ENCODE measurements at regions not wholly inside any gene's neighbourhood (a gene's known extent, or its start where the extent isn't known, plus 50 kb on each side); places are given as distances from the start of the nearest gene placed in this dataset.

DNA sequence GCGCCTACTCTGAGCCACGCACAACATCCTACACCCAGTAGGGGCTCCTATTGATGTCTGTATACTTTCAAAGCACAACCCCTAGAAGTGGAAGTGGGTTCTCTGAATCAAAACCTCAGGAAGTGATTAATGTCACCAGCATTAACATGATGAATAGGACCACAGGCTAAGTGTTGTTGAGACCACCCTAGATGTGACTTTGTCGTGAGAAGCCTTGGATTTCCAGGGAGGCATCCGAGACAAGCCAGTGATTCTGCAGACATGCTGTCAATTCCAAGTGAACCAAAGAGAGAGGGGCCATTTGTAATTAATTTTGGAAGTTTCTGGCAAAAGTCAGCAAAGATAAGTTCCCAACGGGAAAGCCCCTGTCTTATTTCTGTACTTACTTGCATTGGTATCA, 493.0 kb downstream of the ZIC3 start:
- POLR2A ChIA-PET, result no interaction called here

More for the DNA sequence above, 493.0 kb downstream of the ZIC3 start:
- CTCF ChIA-PET, result no interaction called here
- Histone ChIP-seq H3K4me2 (ENCODE audit: low read length) (no peak overlapping the region), H3K27ac (ENCODE audit: low read depth, low read length) (no peak overlapping the region), H2AFZ (ENCODE audit: low read depth, low read length, poor library complexity, severe bottlenecking) (no peak overlapping the region), H3K4me1 (ENCODE audit: control insufficient read depth in 1 of 2, insufficient read depth in 2 of 2, low read length in 2 of 2) (no peaks in the 10 kb centered on the region), H3K36me3 (ENCODE audit: control insufficient read depth in 1 of 2, insufficient read depth in 2 of 2, low read length in 2 of 2) (no peaks in the 10 kb centered on the region), H3K9me2 (ENCODE audit: insufficient read depth) (no peaks in the 10 kb centered on the region), H3K79me2 (ENCODE audit: insufficient read depth, low read length) (no peaks in the 10 kb centered on the region), H3K4me3 (replicated peaks in 1 of 2; ENCODE audit: low read depth in 1 of 2, low read length in 2 of 2) (no peak overlapping the region), H4K20me1 (ENCODE audit: insufficient read depth) (no peaks in the 10 kb centered on the region), H3K9ac (ENCODE audit: low read length) (no peak overlapping the region), H3K9me3 (ENCODE audit: control insufficient read depth in 1 of 2, insufficient read depth in 1 of 2, low read depth in 1 of 2, low read length in 2 of 2) (no peaks in the 10 kb centered on the region), H3K27me3 (ENCODE audit: insufficient read depth, low read length) (no peaks in the 10 kb centered on the region)
- RAD21 ChIA-PET (ENCODE audit: low non-redundant PET in 1 of 2, low total read pairs in 2 of 2, uncharacterized antibody in 2 of 2, unreplicated experiment in 2 of 2), result no interaction called here
- intact Hi-C loops (cut with micrococcal nuclease), result no loop called here
- no TSS peak for BruUV-seq (replicated peaks)
- TF ChIP-seq, protein P1, sequence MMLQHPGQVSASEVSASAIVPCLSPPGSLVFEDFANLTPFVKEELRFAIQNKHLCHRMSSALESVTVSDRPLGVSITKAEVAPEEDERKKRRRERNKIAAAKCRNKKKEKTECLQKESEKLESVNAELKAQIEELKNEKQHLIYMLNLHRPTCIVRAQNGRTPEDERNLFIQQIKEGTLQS (IDR thresholded peaks at IDR 0.05), result no peak
- TF ChIP-seq, protein P2, sequence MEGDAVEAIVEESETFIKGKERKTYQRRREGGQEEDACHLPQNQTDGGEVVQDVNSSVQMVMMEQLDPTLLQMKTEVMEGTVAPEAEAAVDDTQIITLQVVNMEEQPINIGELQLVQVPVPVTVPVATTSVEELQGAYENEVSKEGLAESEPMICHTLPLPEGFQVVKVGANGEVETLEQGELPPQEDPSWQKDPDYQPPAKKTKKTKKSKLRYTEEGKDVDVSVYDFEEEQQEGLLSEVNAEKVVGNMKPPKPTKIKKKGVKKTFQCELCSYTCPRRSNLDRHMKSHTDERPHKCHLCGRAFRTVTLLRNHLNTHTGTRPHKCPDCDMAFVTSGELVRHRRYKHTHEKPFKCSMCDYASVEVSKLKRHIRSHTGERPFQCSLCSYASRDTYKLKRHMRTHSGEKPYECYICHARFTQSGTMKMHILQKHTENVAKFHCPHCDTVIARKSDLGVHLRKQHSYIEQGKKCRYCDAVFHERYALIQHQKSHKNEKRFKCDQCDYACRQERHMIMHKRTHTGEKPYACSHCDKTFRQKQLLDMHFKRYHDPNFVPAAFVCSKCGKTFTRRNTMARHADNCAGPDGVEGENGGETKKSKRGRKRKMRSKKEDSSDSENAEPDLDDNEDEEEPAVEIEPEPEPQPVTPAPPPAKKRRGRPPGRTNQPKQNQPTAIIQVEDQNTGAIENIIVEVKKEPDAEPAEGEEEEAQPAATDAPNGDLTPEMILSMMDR (IDR thresholded peaks at IDR 0.05 in 2 of 3, conservative IDR thresholded peaks at IDR 0.05 in 1 of 3; ENCODE audit: borderline replicate concordance in 1 of 3, insufficient read depth in 1 of 3, low read depth in 2 of 3, low read length in 2 of 3), result no peak
- TF ChIP-seq, protein P3, sequence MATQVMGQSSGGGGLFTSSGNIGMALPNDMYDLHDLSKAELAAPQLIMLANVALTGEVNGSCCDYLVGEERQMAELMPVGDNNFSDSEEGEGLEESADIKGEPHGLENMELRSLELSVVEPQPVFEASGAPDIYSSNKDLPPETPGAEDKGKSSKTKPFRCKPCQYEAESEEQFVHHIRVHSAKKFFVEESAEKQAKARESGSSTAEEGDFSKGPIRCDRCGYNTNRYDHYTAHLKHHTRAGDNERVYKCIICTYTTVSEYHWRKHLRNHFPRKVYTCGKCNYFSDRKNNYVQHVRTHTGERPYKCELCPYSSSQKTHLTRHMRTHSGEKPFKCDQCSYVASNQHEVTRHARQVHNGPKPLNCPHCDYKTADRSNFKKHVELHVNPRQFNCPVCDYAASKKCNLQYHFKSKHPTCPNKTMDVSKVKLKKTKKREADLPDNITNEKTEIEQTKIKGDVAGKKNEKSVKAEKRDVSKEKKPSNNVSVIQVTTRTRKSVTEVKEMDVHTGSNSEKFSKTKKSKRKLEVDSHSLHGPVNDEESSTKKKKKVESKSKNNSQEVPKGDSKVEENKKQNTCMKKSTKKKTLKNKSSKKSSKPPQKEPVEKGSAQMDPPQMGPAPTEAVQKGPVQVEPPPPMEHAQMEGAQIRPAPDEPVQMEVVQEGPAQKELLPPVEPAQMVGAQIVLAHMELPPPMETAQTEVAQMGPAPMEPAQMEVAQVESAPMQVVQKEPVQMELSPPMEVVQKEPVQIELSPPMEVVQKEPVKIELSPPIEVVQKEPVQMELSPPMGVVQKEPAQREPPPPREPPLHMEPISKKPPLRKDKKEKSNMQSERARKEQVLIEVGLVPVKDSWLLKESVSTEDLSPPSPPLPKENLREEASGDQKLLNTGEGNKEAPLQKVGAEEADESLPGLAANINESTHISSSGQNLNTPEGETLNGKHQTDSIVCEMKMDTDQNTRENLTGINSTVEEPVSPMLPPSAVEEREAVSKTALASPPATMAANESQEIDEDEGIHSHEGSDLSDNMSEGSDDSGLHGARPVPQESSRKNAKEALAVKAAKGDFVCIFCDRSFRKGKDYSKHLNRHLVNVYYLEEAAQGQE (IDR thresholded peaks at IDR 0.05; ENCODE audit: low read depth), result no peak
- no peak for TF ChIP-seq SIN3A (IDR thresholded peaks at IDR 0.05; ENCODE audit: low read depth)
- TF ChIP-seq SP1 (IDR thresholded peaks at IDR 0.05; ENCODE audit: low read depth), result no peak
- TF ChIP-seq SRF (IDR thresholded peaks at IDR 0.05; ENCODE audit: low read depth), result no peak
- TF ChIP-seq, protein P4, sequence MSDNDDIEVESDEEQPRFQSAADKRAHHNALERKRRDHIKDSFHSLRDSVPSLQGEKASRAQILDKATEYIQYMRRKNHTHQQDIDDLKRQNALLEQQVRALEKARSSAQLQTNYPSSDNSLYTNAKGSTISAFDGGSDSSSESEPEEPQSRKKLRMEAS (IDR thresholded peaks at IDR 0.05), result no peak
- TF ChIP-seq JUND (IDR thresholded peaks at IDR 0.05), result no peak
- TF ChIP-seq RAD21 (IDR thresholded peaks at IDR 0.05; ENCODE audit: low read depth), result no peak
- TF ChIP-seq, protein P5, sequence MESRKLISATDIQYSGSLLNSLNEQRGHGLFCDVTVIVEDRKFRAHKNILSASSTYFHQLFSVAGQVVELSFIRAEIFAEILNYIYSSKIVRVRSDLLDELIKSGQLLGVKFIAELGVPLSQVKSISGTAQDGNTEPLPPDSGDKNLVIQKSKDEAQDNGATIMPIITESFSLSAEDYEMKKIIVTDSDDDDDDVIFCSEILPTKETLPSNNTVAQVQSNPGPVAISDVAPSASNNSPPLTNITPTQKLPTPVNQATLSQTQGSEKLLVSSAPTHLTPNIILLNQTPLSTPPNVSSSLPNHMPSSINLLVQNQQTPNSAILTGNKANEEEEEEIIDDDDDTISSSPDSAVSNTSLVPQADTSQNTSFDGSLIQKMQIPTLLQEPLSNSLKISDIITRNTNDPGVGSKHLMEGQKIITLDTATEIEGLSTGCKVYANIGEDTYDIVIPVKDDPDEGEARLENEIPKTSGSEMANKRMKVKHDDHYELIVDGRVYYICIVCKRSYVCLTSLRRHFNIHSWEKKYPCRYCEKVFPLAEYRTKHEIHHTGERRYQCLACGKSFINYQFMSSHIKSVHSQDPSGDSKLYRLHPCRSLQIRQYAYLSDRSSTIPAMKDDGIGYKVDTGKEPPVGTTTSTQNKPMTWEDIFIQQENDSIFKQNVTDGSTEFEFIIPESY (IDR thresholded peaks at IDR 0.05; ENCODE audit: extremely low read depth, insufficient replicate concordance, low read length), result no peak
- TF ChIP-seq POLR2A (IDR thresholded peaks at IDR 0.05; ENCODE audit: borderline replicate concordance, extremely low read depth, insufficient read depth, insufficient read length), result no peak
- no peak for TF ChIP-seq EZH2phosphoT487 (IDR thresholded peaks at IDR 0.05; ENCODE audit: borderline replicate concordance)
- no peak for TF ChIP-seq ZNF274 (IDR thresholded peaks at IDR 0.05; ENCODE audit: low read depth, low read length)
- TF ChIP-seq TCF7L2 (IDR thresholded peaks at IDR 0.05; ENCODE audit: borderline replicate concordance, extremely low read depth, insufficient read depth, insufficient read length), result no peak
- no peak for TF ChIP-seq ELF1 (IDR thresholded peaks at IDR 0.05; ENCODE audit: borderline replicate concordance, low read depth)
- TF ChIP-seq YY1 (IDR thresholded peaks at IDR 0.05; ENCODE audit: extremely low read depth, insufficient replicate concordance, low read depth, low read length), result no peak
- TF ChIP-seq CEBPB (IDR thresholded peaks at IDR 0.05; ENCODE audit: low read depth), result no peak
- no peak for TF ChIP-seq FOSL1 (IDR thresholded peaks at IDR 0.05; ENCODE audit: low read depth)
- DNase-seq (ENCODE audit: low read depth, low spot score), result no peak
- no peak for ATAC-seq
